ENCODE measurements at regions not wholly inside any gene's neighbourhood (a gene's known extent, or its start where the extent isn't known, plus 50 kb on each side); places are given as distances from the start of the nearest gene placed in this dataset.

DNA sequence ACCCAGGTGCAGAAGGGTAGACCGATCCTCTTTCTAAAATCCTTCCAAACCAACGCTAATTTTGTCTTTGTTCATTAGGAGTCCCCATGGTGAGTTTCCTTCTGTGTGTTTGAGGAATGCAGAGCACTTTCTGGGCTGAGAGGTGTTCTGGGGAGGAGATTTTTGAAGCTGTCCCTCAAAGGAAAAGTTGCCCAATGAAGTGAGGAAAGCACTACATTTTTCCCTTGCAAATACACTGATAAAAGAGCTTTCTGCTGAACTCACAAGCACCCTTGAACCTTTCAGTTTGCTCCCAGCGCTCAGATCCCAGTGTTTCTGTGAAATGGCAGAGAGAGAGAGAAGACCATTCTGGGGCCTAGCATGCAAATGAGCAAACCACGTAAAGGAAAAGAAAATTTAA, 299.6 kb upstream of the FANCL start:
- H3K27me3 ChIP-seq (ENCODE audit: control insufficient read depth in 3 of 3, insufficient read depth in 3 of 3, low read length in 3 of 3), result peaks cover 0 to 2% (median 0%) of the 10 kb centered on the region in 3 donors
- no peak overlapping the region for H3K4me3 ChIP-seq (ENCODE audit: low read length in 3 of 3)
- H3K9ac ChIP-seq (ENCODE audit: low read depth in 1 of 3, low read length in 3 of 3), result no peak overlapping the region
- H3K9me3 ChIP-seq (ENCODE audit: control insufficient read depth in 3 of 3, low read length in 3 of 3), result no peaks in the 10 kb centered on the region
- H3K27ac ChIP-seq (ENCODE audit: low read depth, low read length), result no peak overlapping the region
- no peaks in the 10 kb centered on the region for H3K4me1 ChIP-seq (ENCODE audit: control insufficient read depth in 3 of 3, insufficient read depth in 3 of 3, low read length in 3 of 3)
- no peaks in the 10 kb centered on the region for H3K36me3 ChIP-seq (ENCODE audit: control insufficient read depth in 3 of 3, insufficient read depth in 3 of 3, low read length in 3 of 3)

DNA sequence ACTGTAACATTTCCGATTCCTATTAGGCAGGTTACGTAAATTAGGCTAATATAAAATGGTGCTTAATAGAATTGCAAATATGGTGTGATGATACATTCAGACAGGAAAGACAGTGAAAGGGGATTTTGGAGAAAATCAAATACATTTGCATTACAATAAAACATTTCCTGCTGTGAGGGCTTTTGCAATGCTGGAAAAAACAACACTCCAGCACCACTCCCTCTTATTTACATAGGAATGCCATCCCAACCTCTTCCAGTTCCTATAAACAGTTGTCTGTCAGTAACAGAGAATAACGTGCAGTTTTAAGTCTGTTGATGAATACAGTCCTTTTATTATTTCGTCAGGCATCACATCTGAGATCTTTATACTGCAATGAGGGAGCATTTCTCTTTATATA, 298.8 kb upstream of the FANCL start:
- no peak overlapping the region for H3K27ac ChIP-seq (ENCODE audit: low read depth, low read length)
- H3K9me3 ChIP-seq (ENCODE audit: control insufficient read depth in 3 of 3, low read length in 3 of 3), result no peaks in the 10 kb centered on the region
- H3K27me3 ChIP-seq (ENCODE audit: control insufficient read depth in 3 of 3, insufficient read depth in 3 of 3, low read length in 3 of 3), result peaks cover 0 to 2% (median 0%) of the 10 kb centered on the region in 3 donors
- H3K9ac ChIP-seq (ENCODE audit: low read depth in 1 of 3, low read length in 3 of 3), result no peak overlapping the region
- no peak overlapping the region for H3K4me3 ChIP-seq (ENCODE audit: low read length in 3 of 3)
- H3K36me3 ChIP-seq (ENCODE audit: control insufficient read depth in 3 of 3, insufficient read depth in 3 of 3, low read length in 3 of 3), result no peaks in the 10 kb centered on the region
- no peaks in the 10 kb centered on the region for H3K4me1 ChIP-seq (ENCODE audit: control insufficient read depth in 3 of 3, insufficient read depth in 3 of 3, low read length in 3 of 3)

DNA sequence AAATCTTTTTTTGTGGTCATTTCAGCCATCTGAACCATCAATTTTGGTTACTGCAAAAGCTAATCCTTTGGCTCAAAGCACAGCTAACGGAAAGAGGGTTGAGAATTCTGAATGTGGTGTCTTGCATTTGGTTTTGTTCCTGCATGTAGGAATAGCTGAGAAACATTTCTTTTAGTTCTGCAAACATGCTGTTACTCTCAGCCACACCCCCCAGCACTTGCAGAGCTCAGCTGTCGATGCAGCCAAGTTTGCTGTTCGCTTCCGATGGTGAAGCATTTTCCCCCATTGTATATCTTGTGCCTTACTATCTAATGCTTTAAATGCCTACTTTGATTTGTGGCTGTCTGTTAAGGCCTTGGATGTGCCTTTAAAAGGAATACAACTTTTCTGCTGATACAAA, 294.9 kb upstream of the FANCL start:
- no peak overlapping the region for H3K9ac ChIP-seq (ENCODE audit: low read depth in 1 of 3, low read length in 3 of 3)
- no peak overlapping the region for H3K4me3 ChIP-seq (ENCODE audit: low read length in 3 of 3)
- H3K27ac ChIP-seq (ENCODE audit: low read depth, low read length), result no peak overlapping the region
- H3K36me3 ChIP-seq (ENCODE audit: control insufficient read depth in 3 of 3, insufficient read depth in 3 of 3, low read length in 3 of 3), result no peaks in the 10 kb centered on the region
- H3K9me3 ChIP-seq (ENCODE audit: control insufficient read depth in 3 of 3, low read length in 3 of 3), result no peaks in the 10 kb centered on the region
- no peaks in the 10 kb centered on the region for H3K4me1 ChIP-seq (ENCODE audit: control insufficient read depth in 3 of 3, insufficient read depth in 3 of 3, low read length in 3 of 3)
- peaks cover 0 to 5% (median 0%) of the 10 kb centered on the region in 3 donors for H3K27me3 ChIP-seq (ENCODE audit: control insufficient read depth in 3 of 3, insufficient read depth in 3 of 3, low read length in 3 of 3)

DNA sequence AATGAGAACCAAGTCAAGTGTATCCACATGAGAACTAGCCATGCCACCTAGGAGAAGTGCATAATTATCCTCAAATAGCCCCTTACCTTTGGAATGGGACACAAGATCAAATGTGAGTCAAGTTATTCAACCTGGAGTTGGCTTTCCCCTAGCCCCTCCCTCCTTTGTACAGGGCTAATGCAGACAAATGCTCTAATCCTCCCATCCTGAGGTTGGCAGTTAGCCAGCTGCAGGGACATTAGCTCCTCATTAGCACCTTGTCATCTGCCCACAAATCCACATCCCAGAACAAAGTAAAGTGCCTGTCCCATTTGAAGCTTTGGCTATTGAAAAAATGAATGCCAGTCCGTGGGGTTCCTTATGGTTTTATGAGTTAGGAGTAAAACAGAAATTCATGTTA, 294.1 kb upstream of the FANCL start:
- no peaks in the 10 kb centered on the region for H3K36me3 ChIP-seq (ENCODE audit: control insufficient read depth in 3 of 3, insufficient read depth in 3 of 3, low read length in 3 of 3)
- H3K9ac ChIP-seq (ENCODE audit: low read depth in 1 of 3, low read length in 3 of 3), result no peak overlapping the region
- H3K27ac ChIP-seq (ENCODE audit: low read depth, low read length), result no peak overlapping the region
- H3K9me3 ChIP-seq (ENCODE audit: control insufficient read depth in 3 of 3, low read length in 3 of 3), result no peaks in the 10 kb centered on the region
- H3K4me1 ChIP-seq (ENCODE audit: control insufficient read depth in 3 of 3, insufficient read depth in 3 of 3, low read length in 3 of 3), result no peaks in the 10 kb centered on the region
- peaks cover 0 to 5% (median 0%) of the 10 kb centered on the region in 3 donors for H3K27me3 ChIP-seq (ENCODE audit: control insufficient read depth in 3 of 3, insufficient read depth in 3 of 3, low read length in 3 of 3)
- H3K4me3 ChIP-seq (ENCODE audit: low read length in 3 of 3), result no peak overlapping the region

DNA sequence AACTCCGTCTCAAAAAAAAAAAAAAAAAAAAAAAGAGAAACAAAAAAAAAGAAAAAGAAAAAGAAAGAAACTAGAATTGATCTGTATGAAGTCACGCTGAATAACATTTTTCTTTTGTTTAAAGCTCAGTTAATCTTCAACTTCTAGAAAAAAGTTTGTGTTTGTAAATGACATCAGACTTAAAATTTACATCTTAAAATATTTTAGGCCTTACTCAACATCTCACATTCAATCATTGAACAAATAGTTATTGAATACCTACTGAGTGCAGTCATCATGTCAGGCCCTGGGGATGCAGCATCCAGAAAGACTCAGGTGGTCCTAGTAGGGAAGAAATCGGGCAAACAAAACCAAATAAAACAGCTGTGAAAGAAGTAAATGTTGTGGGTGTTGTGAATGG, 292.3 kb upstream of the FANCL start:
- Histone ChIP-seq H3K4me3 (ENCODE audit: low read length in 3 of 3) (no peak overlapping the region), H3K27me3 (ENCODE audit: control insufficient read depth in 3 of 3, insufficient read depth in 3 of 3, low read length in 3 of 3) (peaks cover 0 to 5% (median 0%) of the 10 kb centered on the region in 3 donors), H3K36me3 (ENCODE audit: control insufficient read depth in 3 of 3, insufficient read depth in 3 of 3, low read length in 3 of 3) (no peaks in the 10 kb centered on the region), H3K4me1 (ENCODE audit: control insufficient read depth in 3 of 3, insufficient read depth in 3 of 3, low read length in 3 of 3) (no peaks in the 10 kb centered on the region), H3K9me3 (ENCODE audit: control insufficient read depth in 3 of 3, low read length in 3 of 3) (no peaks in the 10 kb centered on the region), H3K27ac (ENCODE audit: low read depth, low read length) (no peak overlapping the region), H3K9ac (ENCODE audit: low read depth in 1 of 3, low read length in 3 of 3) (no peak overlapping the region)

DNA sequence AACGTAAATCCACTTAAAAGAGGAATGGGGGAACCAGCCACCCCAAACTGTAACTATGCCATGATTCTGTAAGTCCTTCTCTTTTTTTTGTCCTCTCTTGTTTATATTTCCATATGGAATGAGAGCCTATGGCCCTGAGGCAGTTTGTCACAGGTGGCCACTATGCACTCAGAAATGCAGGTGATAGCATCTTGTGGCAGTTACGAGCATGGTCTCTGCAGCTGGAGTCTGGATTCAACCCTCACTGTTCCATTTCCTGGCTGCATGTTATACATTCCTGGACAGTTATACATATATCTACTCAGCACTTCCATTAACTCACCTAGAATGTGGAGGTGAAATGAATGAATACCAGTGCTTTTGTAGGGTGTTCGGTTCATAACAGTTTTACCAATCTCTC, 291.5 kb upstream of the FANCL start:
- Histone ChIP-seq H3K27ac (ENCODE audit: low read depth, low read length) (no peak overlapping the region), H3K27me3 (ENCODE audit: control insufficient read depth in 3 of 3, insufficient read depth in 3 of 3, low read length in 3 of 3) (peaks cover 0 to 5% (median 0%) of the 10 kb centered on the region in 3 donors), H3K9ac (ENCODE audit: low read depth in 1 of 3, low read length in 3 of 3) (no peak overlapping the region), H3K36me3 (ENCODE audit: control insufficient read depth in 3 of 3, insufficient read depth in 3 of 3, low read length in 3 of 3) (no peaks in the 10 kb centered on the region), H3K9me3 (ENCODE audit: control insufficient read depth in 3 of 3, low read length in 3 of 3) (no peaks in the 10 kb centered on the region), H3K4me3 (ENCODE audit: low read length in 3 of 3) (no peak overlapping the region), H3K4me1 (ENCODE audit: control insufficient read depth in 3 of 3, insufficient read depth in 3 of 3, low read length in 3 of 3) (no peaks in the 10 kb centered on the region)

DNA sequence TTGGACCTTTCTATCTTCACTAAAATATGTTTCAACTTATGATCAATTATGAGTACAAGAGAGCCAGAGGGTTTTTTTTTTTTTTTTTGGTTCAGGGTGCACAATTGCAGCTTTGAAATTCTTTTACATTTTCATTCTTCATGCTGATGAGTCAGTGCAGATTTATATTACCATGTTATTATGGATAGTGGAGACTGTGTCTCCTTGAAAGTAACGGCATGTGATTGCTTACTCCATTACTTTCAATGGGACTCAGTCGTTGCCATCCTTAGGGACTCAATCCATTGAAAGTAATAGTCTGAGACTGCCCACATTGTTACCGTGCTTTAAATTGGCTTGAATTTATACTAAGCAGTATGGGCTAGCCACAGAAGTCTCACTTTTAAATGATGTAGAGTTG, 286.5 kb upstream of the FANCL start:
- H3K9me3 ChIP-seq (ENCODE audit: control insufficient read depth in 3 of 3, low read length in 3 of 3), result no peaks in the 10 kb centered on the region
- H3K27me3 ChIP-seq (ENCODE audit: control insufficient read depth in 3 of 3, insufficient read depth in 3 of 3, low read length in 3 of 3), result no peaks in the 10 kb centered on the region
- H3K4me3 ChIP-seq (ENCODE audit: low read length in 3 of 3), result no peak overlapping the region
- H3K4me1 ChIP-seq (ENCODE audit: control insufficient read depth in 3 of 3, insufficient read depth in 3 of 3, low read length in 3 of 3), result no peaks in the 10 kb centered on the region
- no peaks in the 10 kb centered on the region for H3K36me3 ChIP-seq (ENCODE audit: control insufficient read depth in 3 of 3, insufficient read depth in 3 of 3, low read length in 3 of 3)
- H3K27ac ChIP-seq (ENCODE audit: low read depth, low read length), result no peak overlapping the region
- H3K9ac ChIP-seq (ENCODE audit: low read depth in 1 of 3, low read length in 3 of 3), result no peak overlapping the region

DNA sequence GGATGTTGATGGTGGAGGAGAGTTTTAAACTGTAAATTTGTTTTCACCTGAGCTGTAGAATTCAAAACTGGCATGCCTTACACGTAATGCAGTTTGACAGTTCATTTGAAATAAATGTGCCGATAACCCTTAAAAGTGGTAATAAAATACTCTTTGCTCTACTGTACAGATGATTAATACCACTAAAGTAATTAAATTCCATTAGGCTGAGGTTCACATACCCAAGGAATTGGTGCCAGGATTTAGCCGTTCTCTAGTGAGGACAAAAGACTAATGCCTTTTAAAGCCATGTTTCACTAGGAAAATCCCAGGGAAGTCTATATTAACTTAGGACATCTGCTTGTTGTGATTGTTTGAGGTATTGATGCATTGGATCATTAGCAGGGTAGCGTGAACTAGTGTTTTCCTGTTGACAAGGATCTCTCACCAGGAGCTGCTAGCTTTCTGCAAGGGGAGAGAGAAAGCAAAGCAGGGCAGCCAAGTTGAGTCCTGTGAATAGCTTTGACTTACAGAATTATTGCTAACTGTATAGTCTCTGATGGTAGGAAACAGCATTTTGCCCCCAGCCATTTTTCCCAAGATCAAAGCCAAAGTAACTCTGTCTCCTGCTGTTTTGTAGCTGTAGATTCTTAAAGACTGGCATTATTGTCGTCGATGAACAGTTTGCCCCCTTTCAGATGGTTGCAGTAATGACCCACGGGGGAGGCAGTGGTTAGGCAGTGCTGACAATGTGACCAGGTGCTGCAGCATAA, 280.9 kb upstream of the FANCL start:
- no peaks in the 10 kb centered on the region for H3K27me3 ChIP-seq (ENCODE audit: control insufficient read depth in 3 of 3, insufficient read depth in 3 of 3, low read length in 3 of 3)
- no peak overlapping the region for H3K27ac ChIP-seq (ENCODE audit: low read depth, low read length)
- no peaks in the 10 kb centered on the region for H3K36me3 ChIP-seq (ENCODE audit: control insufficient read depth in 3 of 3, insufficient read depth in 3 of 3, low read length in 3 of 3)
- H3K9me3 ChIP-seq (ENCODE audit: control insufficient read depth in 3 of 3, low read length in 3 of 3), result no peaks in the 10 kb centered on the region
- no peak overlapping the region for H3K4me3 ChIP-seq (ENCODE audit: low read length in 3 of 3)
- H3K9ac ChIP-seq (ENCODE audit: low read depth in 1 of 3, low read length in 3 of 3), result no peak overlapping the region
- peaks cover 0 to 4% (median 2%) of the 10 kb centered on the region in 3 donors for H3K4me1 ChIP-seq (ENCODE audit: control insufficient read depth in 3 of 3, insufficient read depth in 3 of 3, low read length in 3 of 3)

DNA sequence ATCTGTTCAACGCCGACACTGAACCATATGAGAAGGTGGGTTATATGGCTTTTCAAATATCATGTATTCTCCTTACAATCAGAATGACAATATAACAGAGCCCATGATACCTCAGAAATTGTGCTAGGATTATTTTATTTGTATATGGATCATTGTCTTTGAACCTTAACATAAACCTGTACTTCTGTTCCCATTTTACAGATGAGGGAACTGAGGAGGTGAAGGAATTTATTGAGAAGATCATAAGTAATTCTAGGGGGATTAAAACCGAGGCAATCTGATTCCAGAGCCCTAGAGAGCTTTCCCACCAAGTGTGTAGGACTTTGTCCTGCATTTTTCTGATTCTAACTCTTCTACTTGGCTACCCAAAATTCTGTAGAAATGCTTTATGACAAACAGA, 279.8 kb upstream of the FANCL start:
- Histone ChIP-seq H3K4me3 (ENCODE audit: low read length in 3 of 3) (no peak overlapping the region), H3K4me1 (ENCODE audit: control insufficient read depth in 3 of 3, insufficient read depth in 3 of 3, low read length in 3 of 3) (peaks cover 0 to 4% (median 2%) of the 10 kb centered on the region in 3 donors), H3K27me3 (ENCODE audit: control insufficient read depth in 3 of 3, insufficient read depth in 3 of 3, low read length in 3 of 3) (no peaks in the 10 kb centered on the region), H3K36me3 (ENCODE audit: control insufficient read depth in 3 of 3, insufficient read depth in 3 of 3, low read length in 3 of 3) (no peaks in the 10 kb centered on the region), H3K9me3 (ENCODE audit: control insufficient read depth in 3 of 3, low read length in 3 of 3) (no peaks in the 10 kb centered on the region), H3K9ac (ENCODE audit: low read depth in 1 of 3, low read length in 3 of 3) (no peak overlapping the region), H3K27ac (ENCODE audit: low read depth, low read length) (no peak overlapping the region)

DNA sequence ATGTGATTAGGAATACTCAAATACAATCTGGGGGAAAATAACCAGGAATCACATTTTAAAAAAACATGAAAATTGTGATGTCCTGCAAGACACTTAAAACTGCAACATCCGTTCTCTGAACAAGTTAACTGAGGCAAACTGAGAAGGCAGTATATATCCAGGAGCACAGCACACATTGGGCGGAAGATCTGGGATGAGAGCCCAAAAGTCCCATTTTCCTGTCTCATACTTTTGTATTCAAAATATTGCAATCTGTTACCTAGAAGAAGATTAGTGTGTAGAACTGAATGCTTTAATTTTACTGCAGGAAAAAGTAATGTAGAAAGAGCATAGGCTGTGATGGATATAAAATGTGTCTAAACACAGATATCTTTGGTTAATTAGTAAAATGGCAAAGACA, 276.8 kb upstream of the FANCL start:
- Histone ChIP-seq H3K27ac (ENCODE audit: low read depth, low read length) (no peak overlapping the region), H3K4me3 (ENCODE audit: low read length in 3 of 3) (no peak overlapping the region), H3K27me3 (ENCODE audit: control insufficient read depth in 3 of 3, insufficient read depth in 3 of 3, low read length in 3 of 3) (no peaks in the 10 kb centered on the region), H3K36me3 (ENCODE audit: control insufficient read depth in 3 of 3, insufficient read depth in 3 of 3, low read length in 3 of 3) (no peaks in the 10 kb centered on the region), H3K4me1 (ENCODE audit: control insufficient read depth in 3 of 3, insufficient read depth in 3 of 3, low read length in 3 of 3) (peaks cover 0 to 4% (median 2%) of the 10 kb centered on the region in 3 donors), H3K9me3 (ENCODE audit: control insufficient read depth in 3 of 3, low read length in 3 of 3) (no peaks in the 10 kb centered on the region), H3K9ac (ENCODE audit: low read depth in 1 of 3, low read length in 3 of 3) (no peak overlapping the region)

Data from skeletal muscle tissue (tissue), 3 donors.